ENCODE measurements at regions not wholly inside any gene's neighbourhood (a gene's known extent, or its start where the extent isn't known, plus 50 kb on each side); places are given as distances from the start of the nearest gene placed in this dataset.

GRCh38 chr2:45305599-45305998, 296.3 kb upstream of the SIX2 start:
- 42% methylated on average over 3 of the region's 3 CpGs for WGBS (ENCODE audit: missing lambda C conversion rate)
- DNase-seq (ENCODE audit: low read depth in 1 of 2, low spot score in 1 of 2) (no peak), FAIRE-seq (no peak), ATAC-seq (no peak; a peak in 1 of 6 replicates)
- TF ChIP-seq KDM1A (IDR thresholded peaks at IDR 0.05; ENCODE audit: low read depth) (no peak), TFCP2L1 (CRISPR knock-in tag; IDR thresholded peaks at IDR 0.05) (no peak), NR3C1 (IDR thresholded peaks at IDR 0.05) (no peak)
- TF ChIP-seq, protein P1, sequence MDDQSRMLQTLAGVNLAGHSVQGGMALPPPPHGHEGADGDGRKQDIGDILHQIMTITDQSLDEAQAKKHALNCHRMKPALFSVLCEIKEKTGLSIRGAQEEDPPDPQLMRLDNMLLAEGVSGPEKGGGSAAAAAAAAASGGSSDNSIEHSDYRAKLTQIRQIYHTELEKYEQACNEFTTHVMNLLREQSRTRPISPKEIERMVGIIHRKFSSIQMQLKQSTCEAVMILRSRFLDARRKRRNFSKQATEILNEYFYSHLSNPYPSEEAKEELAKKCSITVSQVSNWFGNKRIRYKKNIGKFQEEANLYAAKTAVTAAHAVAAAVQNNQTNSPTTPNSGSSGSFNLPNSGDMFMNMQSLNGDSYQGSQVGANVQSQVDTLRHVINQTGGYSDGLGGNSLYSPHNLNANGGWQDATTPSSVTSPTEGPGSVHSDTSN (IDR thresholded peaks at IDR 0.05), result no peak
- Histone ChIP-seq H3K9me3 (0 out of 3 replicates have a peak, but pooled peaks cover 3% of the 10 kb centered on the region), H3K4me3 (no peak overlapping the region), H3K4me1 (no peaks in the 10 kb centered on the region), H3K4me2 (no peak overlapping the region), H3K27ac (no peak overlapping the region)
- ChIA-PET POLR2A (no interaction called here), CTCF (no interaction called here)

GRCh38 chr2:45303417-45304202, 294.4 kb upstream of the SIX2 start:
- Histone ChIP-seq H3K27ac (no peak overlapping the region), H3K9me3 (no peaks in the 10 kb centered on the region), H3K4me3 (no peak overlapping the region), H3K4me1 (no peaks in the 10 kb centered on the region), H3K4me2 (no peak overlapping the region)
- ATAC-seq, result no peak
- no peak for FAIRE-seq
- 26% methylated on average over 5 of the region's 5 CpGs for WGBS (ENCODE audit: missing lambda C conversion rate)
- TF ChIP-seq, protein P2, sequence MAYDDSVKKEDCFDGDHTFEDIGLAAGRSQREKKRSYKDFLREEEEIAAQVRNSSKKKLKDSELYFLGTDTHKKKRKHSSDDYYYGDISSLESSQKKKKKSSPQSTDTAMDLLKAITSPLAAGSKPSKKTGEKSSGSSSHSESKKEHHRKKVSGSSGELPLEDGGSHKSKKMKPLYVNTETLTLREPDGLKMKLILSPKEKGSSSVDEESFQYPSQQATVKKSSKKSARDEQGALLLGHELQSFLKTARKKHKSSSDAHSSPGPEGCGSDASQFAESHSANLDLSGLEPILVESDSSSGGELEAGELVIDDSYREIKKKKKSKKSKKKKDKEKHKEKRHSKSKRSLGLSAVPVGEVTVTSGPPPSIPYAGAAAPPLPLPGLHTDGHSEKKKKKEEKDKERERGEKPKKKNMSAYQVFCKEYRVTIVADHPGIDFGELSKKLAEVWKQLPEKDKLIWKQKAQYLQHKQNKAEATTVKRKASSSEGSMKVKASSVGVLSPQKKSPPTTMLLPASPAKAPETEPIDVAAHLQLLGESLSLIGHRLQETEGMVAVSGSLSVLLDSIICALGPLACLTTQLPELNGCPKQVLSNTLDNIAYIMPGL (CRISPR knock-in tag; IDR thresholded peaks at IDR 0.05; ENCODE audit: borderline replicate concordance), result no peak
- no peak for TF ChIP-seq ATOH8 (CRISPR knock-in tag; IDR thresholded peaks at IDR 0.05; ENCODE audit: low read depth)
- TF ChIP-seq RFX5 (IDR thresholded peaks at IDR 0.05), result no peak
- no peak for TF ChIP-seq RAD21 (conservative IDR thresholded peaks at IDR 0.05 in 1 of 2, IDR thresholded peaks at IDR 0.05 in 1 of 2)
- no peak for TF ChIP-seq MYC (IDR thresholded peaks at IDR 0.05; ENCODE audit: borderline replicate concordance, low read length)
- no peak for TF ChIP-seq KDM1A (IDR thresholded peaks at IDR 0.05; ENCODE audit: low read depth)
- no peak for TF ChIP-seq MAFK (IDR thresholded peaks at IDR 0.05; ENCODE audit: partially characterized antibody)
- TF ChIP-seq MAZ (IDR thresholded peaks at IDR 0.05; ENCODE audit: borderline replicate concordance, low read depth, low read length), result no peak
- no peak for TF ChIP-seq HOXA7 (CRISPR knock-in tag; IDR thresholded peaks at IDR 0.05)
- no peak for DNase-seq (ENCODE audit: low read depth in 1 of 2, low spot score in 1 of 2)
- ChIA-PET POLR2A (no interaction called here), CTCF (interaction anchor here (0.7 to 1.0 kb wide), 2 partner anchors 14 to 191 kb away, joined by 3 read pairs; no protein-coding TSS in a partner anchor)

- H3K9me3 ChIP-seq, result no peaks in the 10 kb centered on the region
- no peak for ATAC-seq
- ChIA-PET POLR2A (no interaction called here), CTCF (interaction anchor here (0.6 to 1.6 kb wide), 4 partner anchors 14 to 193 kb away, joined by 3 to 6 read pairs (median 4); no protein-coding TSS in a partner anchor)
- no peak overlapping the region for H3K27ac ChIP-seq
- no peak overlapping the region for H3K4me2 ChIP-seq
- no peak for DNase-seq (ENCODE audit: low read depth in 1 of 2, low spot score in 1 of 2)
- no peaks in the 10 kb centered on the region for H3K4me1 ChIP-seq
- WGBS (ENCODE audit: missing lambda C conversion rate), result 68% methylated on average over 19 of the region's 19 CpGs
- FAIRE-seq, result no peak
- TF ChIP-seq ZFP36 (IDR thresholded peaks at IDR 0.05; ENCODE audit: borderline replicate concordance, partially characterized antibody) (no peak), SMC3 (IDR thresholded peaks at IDR 0.05) (no peak), CBX8 (IDR thresholded peaks at IDR 0.05) (no peak), FOXS1 (CRISPR knock-in tag; IDR thresholded peaks at IDR 0.05) (no peak), GATA3 (IDR thresholded peaks at IDR 0.05; ENCODE audit: borderline replicate concordance) (no peak), ZNF302 (CRISPR knock-in tag; IDR thresholded peaks at IDR 0.05) (no peak), ATOH8 (CRISPR knock-in tag; IDR thresholded peaks at IDR 0.05; ENCODE audit: low read depth) (no peak), TP53 (CRISPR knock-in tag; IDR thresholded peaks at IDR 0.05) (no peak), FOSL2 (IDR thresholded peaks at IDR 0.05) (no peak), FOSL2 (CRISPR knock-in tag; IDR thresholded peaks at IDR 0.05) (no peak), SREBF2 (IDR thresholded peaks at IDR 0.05) (no peak), JUNB (IDR thresholded peaks at IDR 0.05) (no peak), RNF2 (IDR thresholded peaks at IDR 0.05; ENCODE audit: borderline replicate concordance, low read depth) (no peak), TFCP2L1 (CRISPR knock-in tag; IDR thresholded peaks at IDR 0.05) (no peak), HOXB5 (CRISPR knock-in tag; IDR thresholded peaks at IDR 0.05) (no peak)
- TF ChIP-seq, protein P2 (CRISPR knock-in tag; IDR thresholded peaks at IDR 0.05; ENCODE audit: borderline replicate concordance), result no peak
- no peak overlapping the region for H3K4me3 ChIP-seq
These were observed 292.3 kb upstream of the SIX2 start for GRCh38 chr2:45301307-45302277.

All from A549 (cell line).